ENCODE measurements at regions not wholly inside any gene's neighbourhood (a gene's known extent, or its start where the extent isn't known, plus 50 kb on each side); places are given as distances from the start of the nearest gene placed in this dataset.
"Not testable (repeated sequence)": the region's sequence is repeated elsewhere in the genome, so short reads cannot be mapped to it uniquely, and the experiment has no call there.

DNA sequence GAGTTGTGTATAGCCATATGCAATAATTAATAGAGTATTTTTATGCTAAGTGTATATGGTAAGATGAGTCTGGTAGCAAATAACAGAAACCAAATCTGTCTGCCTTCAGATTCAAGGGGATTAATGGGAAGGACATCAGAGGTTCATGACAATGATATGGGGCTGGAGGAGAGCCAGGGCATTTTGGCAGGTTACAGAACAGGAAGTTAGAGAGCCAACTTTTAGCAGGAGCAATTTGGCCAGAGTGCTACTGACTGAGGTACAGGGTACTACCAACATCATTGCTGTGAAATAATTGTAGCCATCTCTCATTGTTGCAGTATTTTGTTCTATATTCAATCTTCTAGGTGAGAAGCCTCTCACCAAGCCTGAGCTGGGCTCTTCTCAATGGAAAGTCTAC lies 210.9 kb upstream of the FAM47A start:
- TF ChIP-seq, protein P1, sequence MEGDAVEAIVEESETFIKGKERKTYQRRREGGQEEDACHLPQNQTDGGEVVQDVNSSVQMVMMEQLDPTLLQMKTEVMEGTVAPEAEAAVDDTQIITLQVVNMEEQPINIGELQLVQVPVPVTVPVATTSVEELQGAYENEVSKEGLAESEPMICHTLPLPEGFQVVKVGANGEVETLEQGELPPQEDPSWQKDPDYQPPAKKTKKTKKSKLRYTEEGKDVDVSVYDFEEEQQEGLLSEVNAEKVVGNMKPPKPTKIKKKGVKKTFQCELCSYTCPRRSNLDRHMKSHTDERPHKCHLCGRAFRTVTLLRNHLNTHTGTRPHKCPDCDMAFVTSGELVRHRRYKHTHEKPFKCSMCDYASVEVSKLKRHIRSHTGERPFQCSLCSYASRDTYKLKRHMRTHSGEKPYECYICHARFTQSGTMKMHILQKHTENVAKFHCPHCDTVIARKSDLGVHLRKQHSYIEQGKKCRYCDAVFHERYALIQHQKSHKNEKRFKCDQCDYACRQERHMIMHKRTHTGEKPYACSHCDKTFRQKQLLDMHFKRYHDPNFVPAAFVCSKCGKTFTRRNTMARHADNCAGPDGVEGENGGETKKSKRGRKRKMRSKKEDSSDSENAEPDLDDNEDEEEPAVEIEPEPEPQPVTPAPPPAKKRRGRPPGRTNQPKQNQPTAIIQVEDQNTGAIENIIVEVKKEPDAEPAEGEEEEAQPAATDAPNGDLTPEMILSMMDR (conservative IDR thresholded peaks at IDR 0.05; ENCODE audit: low read depth) = no peak
- no peak overlapping the region for H3K27ac ChIP-seq
- ChIA-PET POLR2A (ENCODE audit: low non-redundant PET) (no interaction called here), CTCF (no interaction called here)
- no peak for DNase-seq (ENCODE audit: low spot score)

DNA sequence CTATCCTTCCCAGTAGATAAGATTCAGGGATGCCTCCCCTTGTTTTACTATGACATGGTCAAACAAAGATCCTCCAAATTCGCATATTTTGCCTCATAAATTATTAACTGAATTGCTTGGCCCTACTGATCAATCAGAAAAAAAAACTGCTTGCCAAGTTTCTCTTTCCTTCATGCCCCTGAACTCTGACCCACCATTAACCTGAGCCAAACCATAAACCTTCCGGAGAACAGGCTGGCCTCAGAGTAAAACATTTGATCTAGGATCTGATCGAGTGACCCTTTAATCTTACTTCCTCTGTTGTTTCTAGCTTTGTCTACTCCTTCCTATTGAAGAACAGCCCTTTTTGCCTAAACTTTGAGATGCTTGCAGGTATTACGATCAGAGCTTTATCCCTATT lies 209.7 kb upstream of the FAM47A start:
- no peak for DNase-seq (ENCODE audit: low spot score)
- TF ChIP-seq, protein P1 (conservative IDR thresholded peaks at IDR 0.05; ENCODE audit: low read depth) = no peak
- CTCF ChIA-PET = no interaction called here
- POLR2A ChIA-PET (ENCODE audit: low non-redundant PET) = no interaction called here
- no peak overlapping the region for H3K27ac ChIP-seq

DNA sequence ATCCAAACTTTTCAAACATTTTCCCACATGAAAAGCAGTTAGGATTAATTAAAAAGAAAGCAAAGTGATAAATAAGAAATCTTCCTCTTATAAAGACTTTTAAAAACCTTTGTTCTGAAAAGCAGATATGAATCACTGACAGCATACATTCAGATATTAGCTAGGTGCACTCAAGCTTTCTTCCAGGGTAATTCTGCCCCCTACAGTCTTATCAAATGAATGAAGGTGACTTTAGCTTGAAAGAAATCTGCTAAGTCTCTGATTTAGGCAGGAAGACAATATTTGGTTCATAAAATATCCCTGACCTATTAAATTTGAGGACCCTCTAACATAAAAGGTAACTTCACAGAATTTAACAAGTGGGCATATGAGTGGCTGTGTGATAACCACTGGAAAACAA lies 209.1 kb upstream of the FAM47A start:
- no peak overlapping the region for H3K27ac ChIP-seq
- DNase-seq (ENCODE audit: low spot score) = no peak
- CTCF ChIA-PET = interaction anchor here (0.5 kb wide), 1 partner anchor 408 kb away, joined by 3 read pairs; no protein-coding TSS in a partner anchor
- POLR2A ChIA-PET (ENCODE audit: low non-redundant PET) = no interaction called here
- TF ChIP-seq, protein P1 (conservative IDR thresholded peaks at IDR 0.05; ENCODE audit: low read depth) = no peak

DNA sequence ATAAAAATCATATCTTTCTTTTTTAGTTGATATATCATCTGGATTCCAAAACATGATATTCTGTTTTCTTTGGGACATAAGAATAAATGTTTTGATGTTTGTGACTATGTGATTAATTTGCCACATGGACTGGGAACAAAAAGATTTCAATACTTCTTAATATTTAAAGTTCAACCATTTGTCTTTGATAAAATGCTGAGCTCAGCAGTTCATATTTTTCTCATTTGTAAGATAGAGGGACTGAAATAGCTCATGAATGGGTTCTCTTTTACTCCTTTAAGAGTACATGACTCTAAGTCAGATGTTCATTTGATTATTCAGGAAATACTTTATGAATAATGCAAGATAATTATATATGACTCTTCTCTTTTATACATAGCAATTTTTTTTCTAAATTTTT lies 205.9 kb upstream of the FAM47A start:
- TF ChIP-seq, protein P1 (conservative IDR thresholded peaks at IDR 0.05; ENCODE audit: low read depth) = no peak
- CTCF ChIA-PET = no interaction called here
- H3K27ac ChIP-seq = no peak overlapping the region
- POLR2A ChIA-PET (ENCODE audit: low non-redundant PET) = no interaction called here
- no peak for DNase-seq (ENCODE audit: low spot score)

DNA sequence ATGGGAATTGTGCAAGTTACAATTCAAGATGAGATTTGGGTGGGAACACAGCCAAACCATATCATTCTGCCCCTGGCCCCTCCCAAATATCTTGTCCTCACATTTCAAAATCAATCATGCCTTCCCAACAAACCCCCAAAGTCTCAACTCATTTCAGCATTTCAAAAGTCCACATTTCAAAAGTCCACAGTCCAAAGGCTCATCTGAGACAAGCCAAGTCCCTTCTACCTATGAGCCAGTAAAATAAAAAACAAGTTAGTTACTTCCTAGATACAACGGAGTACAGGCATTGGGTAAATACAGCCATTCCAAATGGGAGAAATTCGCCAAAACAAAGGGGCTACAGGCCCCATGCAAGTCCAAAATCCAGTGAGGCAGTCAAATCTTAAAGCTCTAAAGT lies 203.3 kb upstream of the FAM47A start:
- CTCF ChIA-PET; POLR2A ChIA-PET (ENCODE audit: low non-redundant PET); H3K27ac ChIP-seq; DNase-seq (ENCODE audit: low spot score): not testable (repeated sequence)

DNA sequence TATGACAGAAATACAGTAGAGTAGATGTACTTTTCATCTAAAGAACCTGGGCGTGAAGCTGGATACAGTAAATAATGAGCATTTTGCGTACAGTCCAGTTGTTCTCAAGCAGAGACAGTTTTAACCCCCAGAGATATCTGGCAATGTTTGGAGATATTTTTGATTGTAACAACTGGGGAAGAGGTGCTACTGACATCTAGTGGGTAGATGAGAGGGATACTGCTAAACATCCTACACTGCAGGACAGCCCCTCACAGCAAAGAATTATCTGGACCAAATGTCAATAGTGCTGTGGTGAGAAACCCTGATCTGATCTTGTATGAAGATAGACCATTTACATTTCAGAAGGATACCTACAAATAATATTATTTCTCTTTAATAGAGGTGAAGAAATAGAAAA lies 200.2 kb upstream of the FAM47A start:
- DNase-seq (ENCODE audit: low spot score) = no peak
- no peak overlapping the region for H3K27ac ChIP-seq
- TF ChIP-seq, protein P1 (conservative IDR thresholded peaks at IDR 0.05; ENCODE audit: low read depth) = no peak
- CTCF ChIA-PET = no interaction called here
- POLR2A ChIA-PET (ENCODE audit: low non-redundant PET) = no interaction called here

DNA sequence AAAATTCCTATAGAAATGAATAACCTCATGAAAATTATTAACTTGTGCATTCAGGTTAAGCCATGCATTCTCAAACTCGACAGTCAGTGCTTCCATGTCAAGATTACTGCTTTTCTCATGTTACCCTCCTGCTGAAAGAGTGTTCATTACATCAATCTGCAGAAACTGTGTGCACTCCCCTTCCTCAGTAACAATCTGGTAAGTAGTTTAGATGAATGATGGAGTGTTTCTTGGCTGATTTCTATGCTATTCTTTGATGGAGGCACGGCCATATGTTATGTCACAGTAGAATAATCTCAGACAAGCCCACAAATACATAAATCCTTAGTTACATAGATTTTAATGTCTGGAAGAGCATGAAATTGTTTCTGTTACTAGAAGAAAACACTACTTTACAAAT lies 193.3 kb upstream of the FAM47A start:
- ChIA-PET CTCF (no interaction called here), POLR2A (ENCODE audit: low non-redundant PET) (no interaction called here)
- H3K27ac ChIP-seq = no peak overlapping the region
- TF ChIP-seq, protein P1 (conservative IDR thresholded peaks at IDR 0.05; ENCODE audit: low read depth) = no peak
- DNase-seq (ENCODE audit: low spot score) = no peak

DNA sequence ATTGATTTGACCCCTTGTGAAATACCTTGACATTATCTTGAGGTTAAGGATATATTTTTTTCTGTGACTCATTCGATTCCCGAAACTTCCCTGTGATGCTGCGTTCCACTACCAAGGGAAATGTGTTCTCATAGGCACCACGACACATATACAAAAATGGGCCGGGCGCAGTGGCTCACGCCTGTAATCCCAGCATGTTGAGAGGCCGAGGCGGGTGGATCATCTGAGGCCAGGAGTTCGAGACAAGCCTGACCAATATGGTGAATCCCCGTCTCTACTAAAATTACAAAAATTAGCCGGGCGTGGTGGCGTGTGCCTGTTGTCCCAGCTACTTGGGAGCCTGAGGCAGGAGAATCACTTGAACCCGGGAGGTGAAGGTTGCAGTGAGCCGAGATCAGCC lies 188.3 kb upstream of the FAM47A start:
- DNase-seq (ENCODE audit: low spot score); POLR2A ChIA-PET (ENCODE audit: low non-redundant PET); H3K27ac ChIP-seq; CTCF ChIA-PET: not testable (repeated sequence)
